A549 (cell line): ENCODE measurements at regions not wholly inside any gene's neighbourhood (a gene's known extent, or its start where the extent isn't known, plus 50 kb on each side); places are given as distances from the start of the nearest gene placed in this dataset.

Source experiments
- ATAC-seq, 2 experiments: fragments of 200-7000 bp in 1 of 2; fragments of >200 bp in 1 of 2; cut with Nextera tagmentation in 1 of 2; cut with Tn5 transposase in 1 of 2; 3 replicates each; pipeline versions ENCODE4 v1.8.0 to v1.9.1; 2018 to 2020; ENCODE audit warnings: mild to moderate bottlenecking in 1 of 2, moderate library complexity in 1 of 2
- CTCF ChIA-PET: fragments of 300-600 bp; sonication (Branson Sonifier 250); formaldehyde crosslinking; extraction: SDS; loops from one replicate; lab custom pipeline; 2021; ENCODE audit warnings: antibody characterized with exemption, inconsistent platforms; lab: Yijun Ruan, JAX
- POLR2A ChIA-PET: fragments of 350-600 bp; formaldehyde crosslinking; extraction: SDS; loops from one replicate; lab custom pipeline; 2021; ENCODE audit warnings: antibody characterized with exemption, inconsistent platforms; lab: Yijun Ruan, JAX
- DNase-seq, 2 experiments: peaks; one replicate each; pipeline versions ENCODE4 v3.0.0 to v3.0.0-alpha.2; 2011 to 2016; ENCODE audit warnings: low read depth in 1 of 2, low spot score in 1 of 2
- FAIRE-seq: peaks from 2 replicates; lab custom pipeline; 2011; peaks lifted over from hg19 to GRCh38; lab: Jason Lieb, UNC
- H3K27ac ChIP-seq, 2 experiments: fragments of >200 bp; sonication (Bioruptor Twin); formaldehyde crosslinking; 3 replicates each; pipeline ENCODE4 v1.5.1; 2016 to 2017
- H3K4me1 ChIP-seq: fragments of >200 bp; sonication (Bioruptor Twin); formaldehyde crosslinking; 3 replicates; pipeline ENCODE4 v1.6.1; 2016
- H3K4me2 ChIP-seq: fragments of >200 bp; sonication (Bioruptor Twin); formaldehyde crosslinking; 3 replicates; pipeline ENCODE4 v1.6.1; 2016
- H3K4me3 ChIP-seq: fragments of >200 bp; sonication (Bioruptor Twin); formaldehyde crosslinking; 3 replicates; pipeline ENCODE4 v1.5.1; 2016
- H3K9me3 ChIP-seq: fragments of >200 bp; sonication (Bioruptor Twin); formaldehyde crosslinking; 3 replicates; pipeline ENCODE4 v1.6.1; 2016
- ATOH8 ChIP-seq: fragments of 250-450 bp; sonication (Bioruptor Pico); IDR thresholded peaks from 2 replicates; pipeline ENCODE4 v1.5.0; 2020; ENCODE audit warnings: low read depth, mild to moderate bottlenecking, moderate library complexity
- BCL3 ChIP-seq: fragments of >200 bp; sonication (Bioruptor Twin); formaldehyde crosslinking; IDR thresholded peaks from 3 replicates; pipeline ENCODE4 v1.6.1; 2016
- BHLHE40 ChIP-seq: IDR thresholded peaks from 2 replicates; pipeline ENCODE4 v1.6.1; 2012; ENCODE audit warnings: low read depth, low read length, inconsistent platforms
- CEBPB ChIP-seq, 2 experiments: fragments of >200 bp in 1 of 2; sonication (Bioruptor Twin) in 1 of 2; formaldehyde crosslinking in 1 of 2; IDR thresholded peaks; 2 replicates each; pipeline ENCODE4 v1.6.1; 2012 to 2016
- CHD4 ChIP-seq: fragments of 200-600 bp; sonication (generic); IDR thresholded peaks from 2 replicates; pipeline ENCODE4 v1.6.1; 2016; ENCODE audit warnings: antibody characterized with exemption, mild to moderate bottlenecking, borderline replicate concordance
- EHF ChIP-seq: fragments of 250-450 bp; sonication (Bioruptor Pico); IDR thresholded peaks from 2 replicates; pipeline ENCODE4 v1.5.0; 2020; ENCODE audit warnings: mild to moderate bottlenecking
- EHMT2 ChIP-seq: fragments of 200-600 bp; sonication (generic); IDR thresholded peaks from 2 replicates; pipeline ENCODE4 v1.6.1; 2016; ENCODE audit warnings: antibody characterized with exemption, low read depth, mild to moderate bottlenecking, moderate library complexity
- ESRRA ChIP-seq: fragments of 150-350 bp; IDR thresholded peaks from 2 replicates; pipeline ENCODE4 v1.6.1; 2014; ENCODE audit warnings: mild to moderate bottlenecking, low read length, borderline replicate concordance
- FOSB ChIP-seq: fragments of 250-450 bp; sonication (Bioruptor Pico); IDR thresholded peaks from 2 replicates; pipeline ENCODE4 v1.5.0; 2020; ENCODE audit warnings: mild to moderate bottlenecking, moderate library complexity
- FOXS1 ChIP-seq: fragments of 250-450 bp; sonication (Bioruptor Pico); IDR thresholded peaks from 2 replicates; pipeline ENCODE4 v1.5.0; 2020; ENCODE audit warnings: mild to moderate bottlenecking, moderate library complexity
- HDAC2 ChIP-seq: fragments of 200-600 bp; sonication (generic); IDR thresholded peaks from 2 replicates; pipeline ENCODE4 v1.6.1; 2016
- HOXB5 ChIP-seq: fragments of 250-450 bp; sonication (Bioruptor Pico); IDR thresholded peaks from 2 replicates; pipeline ENCODE4 v1.5.0; 2020; ENCODE audit warnings: mild to moderate bottlenecking, moderate library complexity
- JUN ChIP-seq, 2 experiments: fragments of >200 bp; sonication (Bioruptor Twin); formaldehyde crosslinking; IDR thresholded peaks; 2 replicates in 1 of 2; 3 replicates in 1 of 2; pipeline ENCODE4 v1.6.1; 2016 to 2017
- MAFK ChIP-seq: fragments of 450-650 bp; IDR thresholded peaks from 2 replicates; pipeline ENCODE4 v1.6.1; 2014; ENCODE audit not compliant: partially characterized antibody
- NFE2L2 ChIP-seq: fragments of 150-350 bp; conservative IDR thresholded peaks from 2 replicates; pipeline ENCODE4 v1.6.1; 2014; ENCODE audit warnings: low read length
- PHF8 ChIP-seq: fragments of 200-600 bp; sonication (generic); IDR thresholded peaks from 2 replicates; pipeline ENCODE4 v1.6.1; 2016; ENCODE audit warnings: low read depth, mild to moderate bottlenecking, antibody characterized with exemption, moderate library complexity, borderline replicate concordance
- POLR2A ChIP-seq: IDR thresholded peaks from 2 replicates; pipeline ENCODE4 v1.6.1; 2012; ENCODE audit warnings: mild to moderate bottlenecking, low read length
- POLR2AphosphoS2 ChIP-seq: conservative IDR thresholded peaks from 2 replicates; pipeline ENCODE4 v1.6.1; 2012; ENCODE audit warnings: low read length, improper control_type of control experiment, inconsistent platforms
- REST ChIP-seq: fragments of 200-600 bp; sonication (generic); IDR thresholded peaks from 2 replicates; pipeline ENCODE4 v1.6.1; 2016; ENCODE audit warnings: antibody characterized with exemption, mild to moderate bottlenecking, moderate library complexity
- RFX5 ChIP-seq: fragments of 450-650 bp; IDR thresholded peaks from 2 replicates; pipeline ENCODE4 v1.7.1; 2014; ENCODE audit warnings: antibody characterized with exemption, mild to moderate bottlenecking, moderate library complexity
- SMC3 ChIP-seq: fragments of >200 bp; sonication (Bioruptor Twin); formaldehyde crosslinking; IDR thresholded peaks from 3 replicates; pipeline ENCODE4 v1.6.1; 2018; ENCODE audit warnings: inconsistent platforms
- TP53 ChIP-seq: fragments of 250-450 bp; sonication (Bioruptor Pico); IDR thresholded peaks from 2 replicates; pipeline ENCODE4 v1.5.0; 2021; ENCODE audit warnings: mild to moderate bottlenecking, moderate library complexity
- ZC3H11A ChIP-seq: fragments of 450-650 bp; IDR thresholded peaks from 2 replicates; pipeline ENCODE4 v1.6.1; 2014; ENCODE audit warnings: antibody characterized with exemption, mild to moderate bottlenecking
- WGBS: methylation state at CpG from one replicate; pipeline ENCODE4 v1.1.6; 2017; ENCODE audit errors: missing lambda C conversion rate; 5-methylcytosine and 5-hydroxymethylcytosine counted together
- TF ChIP-seq, protein P1 (sequence below): fragments of 250-450 bp; sonication (Bioruptor Pico); IDR thresholded peaks from 2 replicates; pipeline ENCODE4 v1.5.0; 2021; ENCODE audit warnings: mild to moderate bottlenecking, moderate library complexity, borderline replicate concordance
- TF ChIP-seq, protein P2 (sequence below): IDR thresholded peaks from 2 replicates; pipeline ENCODE4 v1.6.1; 2012

GRCh38 chr5:174234388-174234787, 188.9 kb downstream of the NSG2 start:
- 62% methylated on average over 8 of the region's 8 CpGs for WGBS
- DNase-seq (no peak), FAIRE-seq (no peak), ATAC-seq (no peak)
- Histone ChIP-seq H3K9me3 (no peaks in the 10 kb centered on the region; the same call in 2 of the 3 replicates), H3K27ac (no peak overlapping the region), H3K4me3 (no peak overlapping the region), H3K4me2 (no peak overlapping the region), H3K4me1 (no peaks in the 10 kb centered on the region)
- ChIA-PET POLR2A (no interaction called here), CTCF (no interaction called here)
- no peak for TF ChIP-seq TP53 (CRISPR knock-in tag)
- TF ChIP-seq NFE2L2 = no peak
- no peak for TF ChIP-seq HDAC2
- no peak for TF ChIP-seq EHMT2
- no peak for TF ChIP-seq SMC3
- no peak for TF ChIP-seq CHD4
- TF ChIP-seq, protein P1, sequence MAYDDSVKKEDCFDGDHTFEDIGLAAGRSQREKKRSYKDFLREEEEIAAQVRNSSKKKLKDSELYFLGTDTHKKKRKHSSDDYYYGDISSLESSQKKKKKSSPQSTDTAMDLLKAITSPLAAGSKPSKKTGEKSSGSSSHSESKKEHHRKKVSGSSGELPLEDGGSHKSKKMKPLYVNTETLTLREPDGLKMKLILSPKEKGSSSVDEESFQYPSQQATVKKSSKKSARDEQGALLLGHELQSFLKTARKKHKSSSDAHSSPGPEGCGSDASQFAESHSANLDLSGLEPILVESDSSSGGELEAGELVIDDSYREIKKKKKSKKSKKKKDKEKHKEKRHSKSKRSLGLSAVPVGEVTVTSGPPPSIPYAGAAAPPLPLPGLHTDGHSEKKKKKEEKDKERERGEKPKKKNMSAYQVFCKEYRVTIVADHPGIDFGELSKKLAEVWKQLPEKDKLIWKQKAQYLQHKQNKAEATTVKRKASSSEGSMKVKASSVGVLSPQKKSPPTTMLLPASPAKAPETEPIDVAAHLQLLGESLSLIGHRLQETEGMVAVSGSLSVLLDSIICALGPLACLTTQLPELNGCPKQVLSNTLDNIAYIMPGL = no peak

DNA sequence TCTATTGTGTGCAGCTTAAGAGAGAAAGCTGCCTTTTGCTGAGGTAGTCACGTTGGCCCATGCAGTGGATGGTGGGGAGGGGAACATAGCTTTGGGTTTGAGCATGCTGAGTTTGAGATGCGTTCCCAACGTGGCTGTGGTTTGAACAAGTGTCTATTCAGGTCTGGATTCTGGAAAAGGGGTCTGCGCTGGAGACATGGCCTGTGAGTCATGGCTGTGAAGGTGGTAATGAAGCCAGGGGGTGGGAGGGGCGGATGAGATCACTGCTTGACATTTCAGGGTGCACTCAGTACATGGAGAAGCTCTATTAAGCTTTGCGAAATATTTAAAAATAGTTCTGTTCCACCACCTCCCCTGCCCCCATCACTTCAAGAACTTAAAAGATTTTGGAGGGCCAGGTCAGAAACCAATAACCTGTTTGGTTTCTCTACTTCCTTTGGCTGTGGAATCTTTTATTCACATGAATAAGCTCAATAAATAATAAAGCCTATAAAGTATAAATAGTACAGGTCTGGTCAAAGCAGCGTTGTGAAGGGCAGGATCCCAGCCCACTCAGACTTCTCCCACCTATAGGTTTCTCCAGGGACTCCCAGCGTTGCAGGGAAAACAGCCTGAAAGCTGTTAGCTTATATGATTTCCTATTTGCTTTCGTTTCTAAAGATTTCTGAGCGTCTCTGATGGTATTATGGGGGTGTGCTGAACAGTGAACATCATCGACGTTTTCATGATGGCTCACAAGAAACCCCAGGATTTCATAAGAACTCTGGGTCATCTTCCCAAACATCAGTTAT, 189.9 kb downstream of the NSG2 start:
- WGBS = 21% methylated on average over 12 of the region's 12 CpGs
- DNase-seq (no peak), FAIRE-seq (no peak), ATAC-seq (no peak)
- Histone ChIP-seq H3K4me3 (no peak overlapping the region), H3K9me3 (no peaks in the 10 kb centered on the region; the same call in 2 of the 3 replicates), H3K27ac (no peak overlapping the region), H3K4me2 (no peak overlapping the region; the same call in 1 of the 3 replicates), H3K4me1 (no peaks in the 10 kb centered on the region)
- ChIA-PET POLR2A (no interaction called here), CTCF (interaction anchor here (0.9 to 1.3 kb wide), 2 partner anchors 9 to 82 kb away, joined by 3 read pairs; no protein-coding TSS in a partner anchor)
- TF ChIP-seq REST (no peak), POLR2AphosphoS2 (no peak), FOSB (no peak), ZC3H11A (no peak)

DNA sequence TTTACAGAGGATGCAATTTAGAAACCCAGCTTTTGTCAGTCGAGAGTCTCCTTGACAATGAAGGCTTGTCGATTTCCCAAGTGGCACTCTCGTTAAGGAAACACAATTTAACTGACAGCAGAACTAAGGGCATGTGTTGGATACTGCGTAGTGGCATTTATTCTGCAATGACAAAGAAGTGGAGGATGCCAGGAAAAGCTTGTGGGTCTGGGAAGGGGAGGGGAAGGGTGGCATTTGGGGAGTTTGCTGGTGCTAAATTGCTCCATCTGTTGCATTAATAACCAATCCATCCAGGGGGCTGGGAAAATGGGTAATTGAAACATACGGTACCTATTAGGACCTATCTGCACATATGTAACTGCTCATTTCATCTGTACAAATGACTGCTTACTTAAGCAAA, 190.6 kb downstream of the NSG2 start:
- TF ChIP-seq CHD4 (no peak), HOXB5 (CRISPR knock-in tag) (no peak), TP53 (CRISPR knock-in tag) (no peak), BCL3 (no peak), FOXS1 (no peak), MAFK (no peak), CEBPB (IDR thresholded peaks at IDR 0.05) (no peak), BHLHE40 (no peak), ESRRA (no peak), FOSB (no peak), EHF (CRISPR knock-in tag) (no peak), JUN (IDR thresholded peaks at IDR 0.05) (no peak), ATOH8 (no peak), RFX5 (no peak), POLR2A (no peak), PHF8 (no peak)
- TF ChIP-seq, protein P2, sequence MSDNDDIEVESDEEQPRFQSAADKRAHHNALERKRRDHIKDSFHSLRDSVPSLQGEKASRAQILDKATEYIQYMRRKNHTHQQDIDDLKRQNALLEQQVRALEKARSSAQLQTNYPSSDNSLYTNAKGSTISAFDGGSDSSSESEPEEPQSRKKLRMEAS = no peak
- Histone ChIP-seq H3K9me3 (no peaks in the 10 kb centered on the region; the same call in 2 of the 3 replicates), H3K4me2 (no peak overlapping the region; the same call in 1 of the 3 replicates), H3K27ac (no peak overlapping the region), H3K4me1 (no peaks in the 10 kb centered on the region), H3K4me3 (no peak overlapping the region)
- ChIA-PET POLR2A (no interaction called here), CTCF (interaction anchor here (0.9 to 1.3 kb wide), 2 partner anchors 42 to 81 kb away, joined by 3 read pairs; no protein-coding TSS in a partner anchor)
- no peak for ATAC-seq
- no peak for DNase-seq
- FAIRE-seq = no peak
- WGBS = 32% methylated on average over 5 of the region's 5 CpGs
